ENCODE measurements at regions not wholly inside any gene's neighbourhood (a gene's known extent, or its start where the extent isn't known, plus 50 kb on each side); places are given as distances from the start of the nearest gene placed in this dataset.

DNA sequence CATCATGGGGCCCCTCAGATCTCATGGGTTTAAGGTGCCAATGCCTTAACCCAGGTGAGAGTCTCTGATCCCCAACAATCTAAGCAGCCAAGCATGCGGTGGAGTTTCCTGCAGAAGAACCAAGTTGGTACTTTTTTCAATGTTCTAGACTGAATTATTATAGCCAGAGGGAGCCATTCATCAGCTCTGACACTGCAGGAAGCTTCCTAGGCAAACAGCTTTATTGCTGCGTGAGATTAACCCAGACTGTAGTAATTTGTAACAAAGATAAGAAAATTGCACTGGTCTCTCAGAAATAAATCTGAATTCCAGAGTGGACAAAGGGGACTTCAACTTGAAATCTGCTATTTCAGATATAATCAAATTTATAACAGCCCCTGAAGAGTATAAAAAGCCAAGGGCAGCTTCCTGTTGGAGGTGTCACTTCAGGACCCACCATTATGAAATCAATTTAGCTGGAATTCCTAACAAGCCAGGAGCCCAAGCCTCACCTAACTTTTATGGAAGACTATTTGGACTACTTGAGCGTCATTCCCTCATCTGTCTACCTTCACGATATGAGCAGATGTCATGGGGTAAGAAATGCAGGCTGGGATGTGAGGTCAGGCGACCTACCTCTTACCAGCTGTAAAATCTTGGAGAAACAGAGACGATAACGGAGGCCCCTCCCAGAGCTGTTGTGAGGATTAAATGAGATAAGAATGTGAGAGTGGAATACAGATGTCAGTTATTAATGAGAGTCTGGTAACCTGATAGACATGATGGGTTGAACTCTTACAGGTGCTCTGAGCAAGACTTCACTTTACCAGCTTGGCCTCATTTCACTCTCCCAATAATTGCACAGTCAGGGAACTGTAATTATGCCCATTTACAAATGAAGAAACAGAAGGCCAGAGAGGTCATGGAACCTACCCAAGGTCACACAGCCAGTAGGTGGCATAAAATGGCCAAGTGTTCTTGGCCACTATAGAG is 135.1 kb downstream of the RRAGC start:
- no peak for ATAC-seq
- TF ChIP-seq ZFP30 (CRISPR knock-in tag; IDR thresholded peaks at IDR 0.05): no peak
- TF ChIP-seq PPARA (CRISPR knock-in tag; IDR thresholded peaks at IDR 0.05; ENCODE audit: borderline replicate concordance): no peak
- no peak for TF ChIP-seq RARB (CRISPR knock-in tag; IDR thresholded peaks at IDR 0.05)
- TF ChIP-seq, protein P1, sequence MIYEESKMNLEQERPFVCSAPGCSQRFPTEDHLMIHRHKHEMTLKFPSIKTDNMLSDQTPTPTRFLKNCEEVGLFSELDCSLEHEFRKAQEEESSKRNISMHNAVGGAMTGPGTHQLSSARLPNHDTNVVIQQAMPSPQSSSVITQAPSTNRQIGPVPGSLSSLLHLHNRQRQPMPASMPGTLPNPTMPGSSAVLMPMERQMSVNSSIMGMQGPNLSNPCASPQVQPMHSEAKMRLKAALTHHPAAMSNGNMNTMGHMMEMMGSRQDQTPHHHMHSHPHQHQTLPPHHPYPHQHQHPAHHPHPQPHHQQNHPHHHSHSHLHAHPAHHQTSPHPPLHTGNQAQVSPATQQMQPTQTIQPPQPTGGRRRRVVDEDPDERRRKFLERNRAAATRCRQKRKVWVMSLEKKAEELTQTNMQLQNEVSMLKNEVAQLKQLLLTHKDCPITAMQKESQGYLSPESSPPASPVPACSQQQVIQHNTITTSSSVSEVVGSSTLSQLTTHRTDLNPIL (CRISPR knock-in tag; IDR thresholded peaks at IDR 0.05; ENCODE audit: low read depth): no peak
- no peak for TF ChIP-seq ZFP3 (CRISPR knock-in tag; IDR thresholded peaks at IDR 0.05)
- no peak for TF ChIP-seq ARNTL (CRISPR knock-in tag; IDR thresholded peaks at IDR 0.05; ENCODE audit: borderline replicate concordance, low read depth)
- TF ChIP-seq, protein P2, sequence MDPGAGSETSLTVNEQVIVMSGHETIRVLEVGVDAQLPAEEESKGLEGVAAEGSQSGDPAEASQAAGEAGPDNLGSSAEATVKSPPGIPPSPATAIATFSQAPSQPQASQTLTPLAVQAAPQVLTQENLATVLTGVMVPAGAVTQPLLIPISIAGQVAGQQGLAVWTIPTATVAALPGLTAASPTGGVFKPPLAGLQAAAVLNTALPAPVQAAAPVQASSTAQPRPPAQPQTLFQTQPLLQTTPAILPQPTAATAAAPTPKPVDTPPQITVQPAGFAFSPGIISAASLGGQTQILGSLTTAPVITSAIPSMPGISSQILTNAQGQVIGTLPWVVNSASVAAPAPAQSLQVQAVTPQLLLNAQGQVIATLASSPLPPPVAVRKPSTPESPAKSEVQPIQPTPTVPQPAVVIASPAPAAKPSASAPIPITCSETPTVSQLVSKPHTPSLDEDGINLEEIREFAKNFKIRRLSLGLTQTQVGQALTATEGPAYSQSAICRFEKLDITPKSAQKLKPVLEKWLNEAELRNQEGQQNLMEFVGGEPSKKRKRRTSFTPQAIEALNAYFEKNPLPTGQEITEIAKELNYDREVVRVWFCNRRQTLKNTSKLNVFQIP (CRISPR knock-in tag; IDR thresholded peaks at IDR 0.05; ENCODE audit: borderline replicate concordance, low read depth): no peak

GRCh38 chr1:38721816-38722215 is 137.8 kb downstream of the RRAGC start:
- no peak for TF ChIP-seq ARNTL (CRISPR knock-in tag; IDR thresholded peaks at IDR 0.05; ENCODE audit: borderline replicate concordance, low read depth)
- TF ChIP-seq CSDC2 (CRISPR knock-in tag; IDR thresholded peaks at IDR 0.05): no peak
- TF ChIP-seq, protein P3, sequence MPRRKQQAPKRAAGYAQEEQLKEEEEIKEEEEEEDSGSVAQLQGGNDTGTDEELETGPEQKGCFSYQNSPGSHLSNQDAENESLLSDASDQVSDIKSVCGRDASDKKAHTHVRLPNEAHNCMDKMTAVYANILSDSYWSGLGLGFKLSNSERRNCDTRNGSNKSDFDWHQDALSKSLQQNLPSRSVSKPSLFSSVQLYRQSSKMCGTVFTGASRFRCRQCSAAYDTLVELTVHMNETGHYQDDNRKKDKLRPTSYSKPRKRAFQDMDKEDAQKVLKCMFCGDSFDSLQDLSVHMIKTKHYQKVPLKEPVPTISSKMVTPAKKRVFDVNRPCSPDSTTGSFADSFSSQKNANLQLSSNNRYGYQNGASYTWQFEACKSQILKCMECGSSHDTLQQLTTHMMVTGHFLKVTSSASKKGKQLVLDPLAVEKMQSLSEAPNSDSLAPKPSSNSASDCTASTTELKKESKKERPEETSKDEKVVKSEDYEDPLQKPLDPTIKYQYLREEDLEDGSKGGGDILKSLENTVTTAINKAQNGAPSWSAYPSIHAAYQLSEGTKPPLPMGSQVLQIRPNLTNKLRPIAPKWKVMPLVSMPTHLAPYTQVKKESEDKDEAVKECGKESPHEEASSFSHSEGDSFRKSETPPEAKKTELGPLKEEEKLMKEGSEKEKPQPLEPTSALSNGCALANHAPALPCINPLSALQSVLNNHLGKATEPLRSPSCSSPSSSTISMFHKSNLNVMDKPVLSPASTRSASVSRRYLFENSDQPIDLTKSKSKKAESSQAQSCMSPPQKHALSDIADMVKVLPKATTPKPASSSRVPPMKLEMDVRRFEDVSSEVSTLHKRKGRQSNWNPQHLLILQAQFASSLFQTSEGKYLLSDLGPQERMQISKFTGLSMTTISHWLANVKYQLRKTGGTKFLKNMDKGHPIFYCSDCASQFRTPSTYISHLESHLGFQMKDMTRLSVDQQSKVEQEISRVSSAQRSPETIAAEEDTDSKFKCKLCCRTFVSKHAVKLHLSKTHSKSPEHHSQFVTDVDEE (CRISPR knock-in tag; IDR thresholded peaks at IDR 0.05): no peak
- TF ChIP-seq, protein P2 (CRISPR knock-in tag; IDR thresholded peaks at IDR 0.05; ENCODE audit: borderline replicate concordance, low read depth): no peak
- TF ChIP-seq ISL1 (CRISPR knock-in tag; IDR thresholded peaks at IDR 0.05): no peak
- no peak for TF ChIP-seq ZNF565 (CRISPR knock-in tag; conservative IDR thresholded peaks at IDR 0.05; ENCODE audit: low read depth)
- TF ChIP-seq TCF4 (CRISPR knock-in tag; IDR thresholded peaks at IDR 0.05; ENCODE audit: borderline replicate concordance): no peak
- TF ChIP-seq, protein P1 (CRISPR knock-in tag; IDR thresholded peaks at IDR 0.05; ENCODE audit: low read depth): no peak
- TF ChIP-seq GLIS3 (CRISPR knock-in tag; IDR thresholded peaks at IDR 0.05): no peak
- TF ChIP-seq OSR1 (CRISPR knock-in tag; IDR thresholded peaks at IDR 0.05): no peak
- TF ChIP-seq RARB (CRISPR knock-in tag; IDR thresholded peaks at IDR 0.05): no peak
- no peak for TF ChIP-seq PPARA (CRISPR knock-in tag; IDR thresholded peaks at IDR 0.05; ENCODE audit: borderline replicate concordance)
- TF ChIP-seq CSRNP3 (CRISPR knock-in tag; IDR thresholded peaks at IDR 0.05): no peak
- TF ChIP-seq BACH2 (CRISPR knock-in tag; IDR thresholded peaks at IDR 0.05; ENCODE audit: borderline replicate concordance): no peak
- no peak for TF ChIP-seq ZNF70 (CRISPR knock-in tag; IDR thresholded peaks at IDR 0.05)
- TF ChIP-seq ZFP30 (CRISPR knock-in tag; IDR thresholded peaks at IDR 0.05): no peak
- TF ChIP-seq ZNF8 (CRISPR knock-in tag; IDR thresholded peaks at IDR 0.05): no peak
- TF ChIP-seq ZC3H10 (CRISPR knock-in tag; IDR thresholded peaks at IDR 0.05): no peak
- TF ChIP-seq SNAI2 (CRISPR knock-in tag; IDR thresholded peaks at IDR 0.05): no peak
- no peak for ATAC-seq

Measured in SK-N-SH treated with all-trans-retinoic acid at 6 μM for 48 hours (cell line).